ACC112 (cell line): ENCODE measurements at regions not wholly inside any gene's neighbourhood (a gene's known extent, or its start where the extent isn't known, plus 50 kb on each side); places are given as distances from the start of the nearest gene placed in this dataset.

Source experiments
- H2AFZ ChIP-seq: fragments of 200-600 bp; sonication (generic); one replicate; pipeline ENCODE4 v1.6.0; 2017; ENCODE audit warnings: antibody characterized with exemption, low read length; ENCODE audit not compliant: unreplicated experiment
- H3K27ac ChIP-seq: fragments of 200-600 bp; sonication (generic); 2 replicates; pipeline ENCODE4 v1.5.1; 2014; ENCODE audit warnings: low read depth, mild to moderate bottlenecking, antibody characterized with exemption, low read length, moderate library complexity
- H3K27me3 ChIP-seq: fragments of 200-600 bp; sonication (generic); 2 replicates; pipeline ENCODE4 v1.6.1; 2014; ENCODE audit warnings: mild to moderate bottlenecking, antibody characterized with exemption, low read length, moderate library complexity, mixed read lengths; ENCODE audit not compliant: insufficient read depth
- H3K36me3 ChIP-seq: fragments of 200-600 bp; sonication (generic); 2 replicates; pipeline ENCODE4 v1.6.1; 2016; ENCODE audit warnings: mild to moderate bottlenecking, antibody characterized with exemption, low read length, moderate library complexity, mixed read lengths; ENCODE audit not compliant: insufficient read depth
- H3K4me1 ChIP-seq: fragments of 200-600 bp; sonication (generic); one replicate; pipeline ENCODE4 v1.6.1; 2016; ENCODE audit warnings: low read length, mixed read lengths; ENCODE audit not compliant: insufficient read depth, unreplicated experiment, control insufficient read depth
- H3K4me3 ChIP-seq: fragments of 200-600 bp; sonication (generic); 2 replicates; pipeline ENCODE4 v1.5.1; 2014; ENCODE audit warnings: mild to moderate bottlenecking, low read depth, low read length
- H3K79me2 ChIP-seq: fragments of 200-600 bp; sonication (generic); one replicate; pipeline ENCODE4 v1.6.0; 2016; ENCODE audit warnings: low read length; ENCODE audit not compliant: control insufficient read depth, unreplicated experiment, insufficient read depth

DNA sequence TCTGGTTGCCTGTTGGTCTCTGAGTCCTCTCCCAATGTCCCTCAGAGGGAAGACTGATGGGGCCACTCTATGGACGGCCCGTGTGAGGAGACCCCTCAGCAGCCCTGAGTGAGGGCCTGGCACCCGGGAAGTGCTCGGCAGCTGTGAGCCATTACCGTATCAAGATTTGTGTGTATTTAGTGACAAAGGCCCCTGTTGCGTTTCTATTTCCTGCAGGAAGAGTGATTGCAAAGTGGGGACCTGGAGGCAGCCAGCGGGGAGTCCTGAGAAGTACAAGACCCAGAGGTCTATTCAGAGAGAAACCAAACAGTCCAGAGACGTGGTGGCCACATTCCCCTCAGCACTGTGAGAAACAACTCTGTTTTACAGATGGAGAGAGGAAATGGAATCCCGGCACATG lies 51.1 kb upstream of the CHST15 start:
- Histone ChIP-seq H3K79me2 (no peaks in the 10 kb centered on the region), H3K4me3 (no peak overlapping the region), H3K36me3 (no peaks in the 10 kb centered on the region), H3K4me1 (peaks cover 12% of the 10 kb centered on the region), H2AFZ (no peak overlapping the region), H3K27me3 (peaks cover 6% of the 10 kb centered on the region; the same call in 1 of the 2 replicates), H3K27ac (no peak overlapping the region)

DNA sequence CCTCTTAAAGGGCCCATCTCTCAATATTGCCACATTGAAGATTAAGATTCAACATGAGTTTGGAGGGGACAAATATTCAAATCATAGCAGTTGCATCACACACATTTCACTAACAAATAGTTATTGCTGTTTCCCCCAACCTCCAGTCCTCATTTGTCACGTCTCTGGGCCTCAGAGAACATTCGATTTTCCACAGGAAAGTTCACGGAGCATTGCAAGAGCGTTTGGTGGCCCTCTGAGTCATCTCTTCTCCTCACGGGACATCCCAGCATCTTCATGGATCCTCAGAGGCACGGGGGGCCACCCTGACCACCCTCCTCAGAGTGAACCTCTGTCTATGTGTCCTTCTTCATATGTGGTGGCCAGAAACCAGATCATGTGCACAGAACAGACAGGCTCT lies 50.3 kb upstream of the CHST15 start:
- Histone ChIP-seq H3K27ac (no peak overlapping the region), H2AFZ (no peak overlapping the region), H3K4me1 (peaks cover 12% of the 10 kb centered on the region), H3K79me2 (no peaks in the 10 kb centered on the region), H3K36me3 (no peaks in the 10 kb centered on the region), H3K4me3 (no peak overlapping the region), H3K27me3 (peaks cover 6% of the 10 kb centered on the region; the same call in 1 of the 2 replicates)
